Gastroesophageal sphincter (tissue), 4 donors: ENCODE measurements at regions not wholly inside any gene's neighbourhood (a gene's known extent, or its start where the extent isn't known, plus 50 kb on each side); places are given as distances from the start of the nearest gene placed in this dataset.
A peak's percentile ranks its signal among the peaks of the same experiment; 100 is the strongest.

ENCODE experiments used
- ATAC-seq: fragments of 150-250 bp; one replicate; pipeline ENCODE4 v1.9.1; 2016; ENCODE audit warnings: mild to moderate bottlenecking, moderate library complexity
- H3K27ac ChIP-seq, 4 donors: fragments of 200-600 bp; sonication (generic) in 3 of 4; 1 replicate in 3 of 4; 2 replicates in 1 of 4; pipeline ENCODE4 v1.5.1; 2016 to 2019
- H3K27me3 ChIP-seq: fragments of 200-600 bp; sonication (generic); one replicate; pipeline ENCODE4 v1.5.1; 2019
- H3K36me3 ChIP-seq, 2 donors: fragments of 200-600 bp; sonication (generic); one replicate each; pipeline ENCODE4 v1.5.1; 2019; ENCODE audit warnings: control low read depth in 1 of 2
- H3K4me1 ChIP-seq, 3 donors: fragments of 200-600 bp; sonication (generic); 1 replicate in 2 of 3; 2 replicates in 1 of 3; pipeline ENCODE4 v1.5.1; 2016 to 2019; ENCODE audit warnings: control low read depth in 2 of 3
- H3K4me3 ChIP-seq, 2 donors: fragments of 200-600 bp; sonication (generic); one replicate each; pipeline ENCODE4 v1.5.1; 2019; ENCODE audit warnings: mild to moderate bottlenecking in 1 of 2, moderate library complexity in 1 of 2
- H3K9me3 ChIP-seq, 3 donors: fragments of 200-600 bp; sonication (generic); one replicate each; pipeline ENCODE4 v1.5.1; 2017 to 2019; ENCODE audit warnings: control low read depth in 2 of 3
- EP300 ChIP-seq: sonication (generic); formaldehyde crosslinking; IDR thresholded peaks from one replicate; pipeline ENCODE4 v1.6.1; 2017; ENCODE audit warnings: antibody characterized with exemption, mild to moderate bottlenecking
- POLR2A ChIP-seq, 2 donors: fragments of 450-650 bp; IDR thresholded peaks; one replicate each; pipeline ENCODE4 v1.6.1; 2017; ENCODE audit warnings: antibody characterized with exemption in 2 of 2, mild to moderate bottlenecking in 2 of 2, moderate library complexity in 1 of 2
- POLR2AphosphoS5 ChIP-seq: sonication (generic); formaldehyde crosslinking; IDR thresholded peaks from one replicate; pipeline ENCODE4 v1.6.1; 2017; ENCODE audit warnings: antibody characterized with exemption
- WGBS, 2 donors: methylation state at CpG; one replicate each; pipeline ENCODE4 v1.1.5; 2018; ENCODE audit warnings: low coverage in 1 of 2; 5-methylcytosine and 5-hydroxymethylcytosine counted together
- TF ChIP-seq, protein P1 (sequence below), 4 experiments: fragments of 200-600 bp in 2 of 4; fragments of 450-650 bp in 2 of 4; sonication (generic) in 1 of 4; IDR thresholded peaks; one replicate each; pipeline ENCODE4 v1.5.1; 2017 to 2019; ENCODE audit warnings: antibody characterized with exemption in 4 of 4, mild to moderate bottlenecking in 2 of 4, moderate library complexity in 2 of 4

DNA sequence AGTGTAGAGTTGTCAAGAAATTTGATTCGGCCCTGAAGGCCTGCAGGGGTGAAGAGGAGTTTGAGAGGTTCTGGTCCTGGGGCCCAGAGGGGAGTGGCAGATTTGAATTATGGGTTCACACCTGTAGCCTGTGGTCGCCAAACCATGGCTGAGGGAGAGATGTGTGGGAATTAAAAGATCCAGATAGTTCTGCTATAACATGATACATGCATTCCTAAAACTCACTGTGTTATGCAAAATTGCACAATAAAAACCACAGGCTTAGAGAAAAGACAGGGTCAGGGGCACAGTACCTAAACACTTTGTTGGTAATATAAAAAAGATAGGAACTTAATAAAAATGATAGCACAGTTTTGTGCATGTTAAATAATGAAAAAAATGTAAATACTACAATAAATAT, 106.2 kb downstream of the TMEM30B start:
- Histone ChIP-seq H3K9me3 (peaks cover 0 to 6% (median 0%) of the 10 kb centered on the region in 3 donors), H3K4me1 (peaks cover 0 to 22% (median 0%) of the 10 kb centered on the region in 3 donors), H3K27ac (no peak overlapping the region), H3K36me3 (no peaks in the 10 kb centered on the region), H3K27me3 (no peaks in the 10 kb centered on the region), H3K4me3 (no peak overlapping the region)
- no peak for TF ChIP-seq POLR2A (IDR thresholded peaks at IDR 0.05)
- TF ChIP-seq POLR2AphosphoS5 = no peak
- TF ChIP-seq, protein P1, sequence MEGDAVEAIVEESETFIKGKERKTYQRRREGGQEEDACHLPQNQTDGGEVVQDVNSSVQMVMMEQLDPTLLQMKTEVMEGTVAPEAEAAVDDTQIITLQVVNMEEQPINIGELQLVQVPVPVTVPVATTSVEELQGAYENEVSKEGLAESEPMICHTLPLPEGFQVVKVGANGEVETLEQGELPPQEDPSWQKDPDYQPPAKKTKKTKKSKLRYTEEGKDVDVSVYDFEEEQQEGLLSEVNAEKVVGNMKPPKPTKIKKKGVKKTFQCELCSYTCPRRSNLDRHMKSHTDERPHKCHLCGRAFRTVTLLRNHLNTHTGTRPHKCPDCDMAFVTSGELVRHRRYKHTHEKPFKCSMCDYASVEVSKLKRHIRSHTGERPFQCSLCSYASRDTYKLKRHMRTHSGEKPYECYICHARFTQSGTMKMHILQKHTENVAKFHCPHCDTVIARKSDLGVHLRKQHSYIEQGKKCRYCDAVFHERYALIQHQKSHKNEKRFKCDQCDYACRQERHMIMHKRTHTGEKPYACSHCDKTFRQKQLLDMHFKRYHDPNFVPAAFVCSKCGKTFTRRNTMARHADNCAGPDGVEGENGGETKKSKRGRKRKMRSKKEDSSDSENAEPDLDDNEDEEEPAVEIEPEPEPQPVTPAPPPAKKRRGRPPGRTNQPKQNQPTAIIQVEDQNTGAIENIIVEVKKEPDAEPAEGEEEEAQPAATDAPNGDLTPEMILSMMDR (IDR thresholded peaks at IDR 0.05) = no peak
- no peak for TF ChIP-seq EP300
- ATAC-seq = no peak
- 77 to 95% methylated on average over 2 of the region's 2 CpGs for WGBS, 2 donors

DNA sequence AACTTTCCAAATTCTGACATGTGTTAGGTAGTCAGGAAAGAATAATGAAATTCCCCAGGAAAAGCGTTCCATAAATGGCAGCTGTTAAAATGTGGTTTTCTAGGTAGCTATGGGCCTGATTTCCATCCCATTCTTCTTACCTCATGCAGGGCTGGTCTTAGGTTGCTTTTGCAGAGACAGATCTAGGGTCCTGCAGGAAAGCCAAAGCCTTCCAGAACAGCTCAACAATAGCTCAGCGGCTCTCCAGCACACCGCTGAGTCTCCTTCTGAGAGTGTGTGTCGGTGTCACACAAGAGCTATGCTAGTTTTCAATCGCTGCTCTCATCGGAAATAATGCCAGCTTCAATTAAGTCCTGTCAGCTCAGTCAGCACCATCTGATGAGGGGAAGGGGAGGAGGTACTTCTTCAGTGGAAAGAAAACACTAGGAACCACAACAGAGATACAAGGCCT, 106.7 kb downstream of the TMEM30B start:
- Histone ChIP-seq H3K27me3 (no peaks in the 10 kb centered on the region), H3K4me1 (peaks cover 0 to 22% (median 0%) of the 10 kb centered on the region in 3 donors), H3K4me3 (no peak overlapping the region), H3K9me3 (peaks cover 0 to 6% (median 0%) of the 10 kb centered on the region in 3 donors), H3K36me3 (no peaks in the 10 kb centered on the region), H3K27ac (no peak overlapping the region)
- ATAC-seq = no peak
- TF ChIP-seq POLR2A (IDR thresholded peaks at IDR 0.05) = no peak
- TF ChIP-seq, protein P1 (IDR thresholded peaks at IDR 0.05) = no peak
- no peak for TF ChIP-seq POLR2AphosphoS5
- TF ChIP-seq EP300 = no peak
- WGBS, 2 donors = 60 to 70% methylated on average over 1 to 6 of the region's 6 CpGs

GRCh38 chr14:61171727-61172126, 109.4 kb downstream of the TMEM30B start:
- Histone ChIP-seq H3K27me3 (no peaks in the 10 kb centered on the region), H3K4me3 (no peak overlapping the region), H3K27ac (no peak overlapping the region), H3K36me3 (no peaks in the 10 kb centered on the region), H3K9me3 (peaks cover 0 to 6% (median 0%) of the 10 kb centered on the region in 3 donors), H3K4me1 (peaks cover 0 to 13% (median 0%) of the 10 kb centered on the region in 3 donors)
- TF ChIP-seq, protein P1 (IDR thresholded peaks at IDR 0.05) = no peak
- TF ChIP-seq POLR2AphosphoS5 = peak; percentile 7
- ATAC-seq = no peak
- 9 to 24% methylated on average over 2 of the region's 2 CpGs for WGBS, 2 donors

DNA sequence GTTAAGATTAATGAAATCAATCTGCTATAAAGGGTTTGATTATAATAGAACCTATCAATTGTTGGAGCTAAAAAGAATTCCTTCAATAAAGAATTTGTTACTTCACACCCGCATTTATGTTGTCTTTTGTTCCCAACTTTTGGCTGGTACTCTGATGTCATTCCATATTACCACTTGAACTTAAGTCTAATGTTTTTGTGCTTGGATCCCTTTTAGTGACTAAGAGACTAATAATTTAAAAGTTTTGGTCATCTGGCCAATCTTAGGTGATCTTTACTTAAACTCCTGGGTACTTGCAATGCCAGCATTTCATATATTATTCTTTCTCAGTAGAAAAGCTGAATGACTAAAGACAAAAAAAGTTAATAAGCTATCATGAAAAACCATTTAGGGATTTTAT, 113.0 kb downstream of the TMEM30B start:
- Histone ChIP-seq H3K27me3 (no peaks in the 10 kb centered on the region), H3K27ac (no peak overlapping the region), H3K4me3 (no peak overlapping the region), H3K9me3 (peaks cover 0 to 7% (median 0%) of the 10 kb centered on the region in 3 donors), H3K36me3 (no peaks in the 10 kb centered on the region), H3K4me1 (peaks cover 0 to 13% (median 0%) of the 10 kb centered on the region in 3 donors)
- ATAC-seq = no peak
- TF ChIP-seq, protein P1 (IDR thresholded peaks at IDR 0.05) = no peak
- TF ChIP-seq EP300 (no peak), POLR2AphosphoS5 (no peak), POLR2A (IDR thresholded peaks at IDR 0.05) (no peak)
- 83 to 93% methylated on average over 1 of the region's 1 CpG for WGBS, 2 donors

GRCh38 chr14:61167642-61168041, 113.5 kb downstream of the TMEM30B start:
- TF ChIP-seq EP300 (no peak), POLR2A (IDR thresholded peaks at IDR 0.05) (no peak), POLR2AphosphoS5 (no peak)
- TF ChIP-seq, protein P1 (IDR thresholded peaks at IDR 0.05) = no peak
- WGBS, 2 donors = 96 to 100% methylated on average over 1 of the region's 1 CpG
- no peak for ATAC-seq

More at GRCh38 chr14:61167642-61168041, 113.5 kb downstream of the TMEM30B start:
- Histone ChIP-seq H3K4me1 (peaks cover 0 to 13% (median 0%) of the 10 kb centered on the region in 3 donors), H3K9me3 (peaks cover 0 to 5% (median 0%) of the 10 kb centered on the region in 3 donors), H3K27me3 (no peaks in the 10 kb centered on the region), H3K4me3 (no peak overlapping the region), H3K27ac (no peak overlapping the region), H3K36me3 (no peaks in the 10 kb centered on the region)
